H9 (cell line): ENCODE measurements at regions not wholly inside any gene's neighbourhood (a gene's known extent, or its start where the extent isn't known, plus 50 kb on each side); places are given as distances from the start of the nearest gene placed in this dataset.

Source experiments
- DNase-seq: peaks from one replicate; pipeline ENCODE4 v3.0.0-alpha.2; 2017
- H2AFZ ChIP-seq: one replicate; pipeline ENCODE4 v1.6.1; 2013; ENCODE audit warnings: mild to moderate bottlenecking, low read length, control low read depth, moderate library complexity
- H2AK5ac ChIP-seq: 2 replicates; pipeline ENCODE4 v1.6.1; 2013; ENCODE audit warnings: low read length, control low read depth, mixed read lengths; ENCODE audit not compliant: insufficient read length
- H2BK120ac ChIP-seq: one replicate; pipeline ENCODE4 v1.6.1; 2013; ENCODE audit warnings: low read depth, mild to moderate bottlenecking, low read length, control low read depth, inconsistent platforms; ENCODE audit not compliant: poor library complexity, severe bottlenecking
- H2BK12ac ChIP-seq: 2 replicates; pipeline ENCODE4 v1.6.1; 2013; ENCODE audit warnings: low read length, control low read depth, mixed read lengths, low read depth; ENCODE audit not compliant: insufficient read length
- H2BK15ac ChIP-seq: 2 replicates; pipeline ENCODE4 v1.6.1; 2013; ENCODE audit warnings: low read depth, low read length, control low read depth
- H2BK20ac ChIP-seq: one replicate; pipeline ENCODE4 v1.6.1; 2013; ENCODE audit warnings: low read depth, mild to moderate bottlenecking, low read length, control low read depth, inconsistent platforms; ENCODE audit not compliant: poor library complexity, severe bottlenecking
- H2BK5ac ChIP-seq: 2 replicates; pipeline ENCODE4 v1.6.1; 2013; ENCODE audit warnings: low read length, control low read depth, mixed read lengths; ENCODE audit not compliant: insufficient read length
- H3K14ac ChIP-seq: 2 replicates; pipeline ENCODE4 v1.6.1; 2013; ENCODE audit warnings: low read length, control low read depth; ENCODE audit not compliant: insufficient read depth
- H3K18ac ChIP-seq: 2 replicates; pipeline ENCODE4 v1.6.1; 2013; ENCODE audit warnings: low read depth, mild to moderate bottlenecking, mixed read lengths, low read length, control low read depth; ENCODE audit not compliant: insufficient read length
- H3K23ac ChIP-seq: 2 replicates; pipeline ENCODE4 v1.6.1; 2013; ENCODE audit warnings: low read length, control low read depth, mixed read lengths, low read depth; ENCODE audit not compliant: insufficient read length
- H3K23me2 ChIP-seq: 2 replicates; pipeline ENCODE4 v1.6.1; 2013; ENCODE audit warnings: low read depth, mild to moderate bottlenecking, mixed read lengths, low read length, control low read depth; ENCODE audit not compliant: insufficient read length, poor library complexity, severe bottlenecking
- H3K27ac ChIP-seq: 2 replicates; pipeline ENCODE4 v1.5.1; 2013; ENCODE audit warnings: low read length, control low read depth, mixed read lengths, low read depth; ENCODE audit not compliant: insufficient read length
- H3K27me3 ChIP-seq: 2 replicates; pipeline ENCODE4 v1.6.1; 2013; ENCODE audit warnings: low read length, control low read depth, inconsistent platforms; ENCODE audit not compliant: insufficient read depth
- H3K4ac ChIP-seq: 2 replicates; pipeline ENCODE4 v1.6.1; 2013; ENCODE audit warnings: low read depth, mild to moderate bottlenecking, control low read depth, inconsistent platforms, low read length, moderate library complexity
- H3K4me1 ChIP-seq: 2 replicates; pipeline ENCODE4 v1.6.1; 2013; ENCODE audit warnings: low read length, control low read depth, inconsistent platforms; ENCODE audit not compliant: insufficient read depth
- H3K4me2 ChIP-seq: 2 replicates; pipeline ENCODE4 v1.6.1; 2013; ENCODE audit warnings: low read length, control low read depth, mixed read lengths; ENCODE audit not compliant: insufficient read length, insufficient read depth
- H3K56ac ChIP-seq: 2 replicates; pipeline ENCODE4 v1.6.1; 2013; ENCODE audit warnings: low read depth, mild to moderate bottlenecking, mixed read lengths, low read length, control low read depth; ENCODE audit not compliant: insufficient read length
- H3K79me1 ChIP-seq: 2 replicates; pipeline ENCODE4 v1.6.1; 2013; ENCODE audit warnings: low read depth, mild to moderate bottlenecking, moderate library complexity, low read length, control low read depth, inconsistent platforms; ENCODE audit not compliant: insufficient read depth, poor library complexity, severe bottlenecking
- H3K79me2 ChIP-seq: 2 replicates; pipeline ENCODE4 v1.6.1; 2013; ENCODE audit warnings: low read length, control low read depth, inconsistent platforms; ENCODE audit not compliant: insufficient read depth
- H3K9ac ChIP-seq: 2 replicates; pipeline ENCODE4 v1.6.1; 2013; ENCODE audit warnings: low read length, control low read depth, mixed read lengths; ENCODE audit not compliant: insufficient read length; ENCODE audit errors: extremely low read depth
- H3K9me3 ChIP-seq: one replicate; pipeline ENCODE4 v1.6.1; 2013; ENCODE audit warnings: low read depth, low read length, inconsistent platforms; ENCODE audit not compliant: control insufficient read depth
- H3T11ph ChIP-seq: one replicate; pipeline ENCODE4 v1.6.1; 2013; ENCODE audit warnings: mild to moderate bottlenecking, low read length, control low read depth, inconsistent platforms
- H4K20me1 ChIP-seq: one replicate; pipeline ENCODE4 v1.6.1; 2013; ENCODE audit not compliant: control insufficient read depth, insufficient read length, insufficient read depth
- H4K5ac ChIP-seq: 2 replicates; pipeline ENCODE4 v1.6.1; 2013; ENCODE audit warnings: low read depth, mild to moderate bottlenecking, mixed read lengths, low read length, control low read depth; ENCODE audit not compliant: insufficient read length
- H4K8ac ChIP-seq: replicated peaks from 2 replicates; pipeline ENCODE4 v1.6.1; 2013; ENCODE audit warnings: low read length, control low read depth, mixed read lengths, low read depth; ENCODE audit not compliant: insufficient read length
- H4K91ac ChIP-seq: 2 replicates; pipeline ENCODE4 v1.6.1; 2013; ENCODE audit warnings: low read depth, mild to moderate bottlenecking, moderate library complexity, mixed read lengths, low read length, control low read depth; ENCODE audit not compliant: insufficient read length
- H3K27ac Mint-ChIP-seq, 3 experiments: 2 replicates in 2 of 3; 3 replicates in 1 of 3; pipeline ENCODE4 v1.8.0; 2020 to 2021; ENCODE audit warnings: mixed read lengths in 3 of 3, mild to moderate bottlenecking in 1 of 3, moderate library complexity in 1 of 3
- H3K27me3 Mint-ChIP-seq: 2 replicates; pipeline ENCODE4 v1.8.0; 2021; ENCODE audit warnings: low read depth, mild to moderate bottlenecking, moderate library complexity, mixed read lengths
- H3K36me3 Mint-ChIP-seq, 3 experiments: 2 replicates in 2 of 3; 3 replicates in 1 of 3; pipeline ENCODE4 v1.8.0; 2020 to 2021; ENCODE audit warnings: low read depth in 3 of 3, mixed read lengths in 3 of 3; ENCODE audit not compliant: insufficient read depth in 1 of 3
- H3K4me1 Mint-ChIP-seq, 2 experiments: 2 replicates each; pipeline ENCODE4 v1.8.0; 2020; ENCODE audit warnings: mixed read lengths in 2 of 2
- H3K4me3 Mint-ChIP-seq, 2 experiments: 2 replicates in 1 of 2; 3 replicates in 1 of 2; pipeline ENCODE4 v1.8.0; 2020 to 2021; ENCODE audit warnings: mild to moderate bottlenecking in 2 of 2, mixed read lengths in 2 of 2, moderate library complexity in 1 of 2
- H3K9me3 Mint-ChIP-seq, 2 experiments: 2 replicates in 1 of 2; 3 replicates in 1 of 2; pipeline ENCODE4 v1.8.0; 2020; ENCODE audit warnings: mild to moderate bottlenecking in 2 of 2, mixed read lengths in 2 of 2, moderate library complexity in 1 of 2
- CTCF ChIP-seq: fragments of 200-600 bp; sonication (generic); conservative IDR thresholded peaks from 3 replicates; pipeline ENCODE4 v1.8.0; 2021; ENCODE audit warnings: antibody characterized with exemption, mild to moderate bottlenecking
- WGBS: extraction: QIAGEN DNeasy Blood & Tissue Kit; methylation state at CpG from one replicate; pipeline ENCODE4 v1.1.7; 2013; ENCODE audit warnings: missing lambda C conversion rate, low lambda C conversion rate, mixed read lengths; ENCODE audit not compliant: insufficient read length; ENCODE audit errors: extremely low coverage; 5-methylcytosine and 5-hydroxymethylcytosine counted together

GRCh38 chr7:24216576-24217125 lies 67.3 kb upstream of the NPY start:
- no peaks in the 10 kb centered on the region for H4K20me1 ChIP-seq
- no peak overlapping the region for H2BK12ac ChIP-seq
- no peak overlapping the region for H4K8ac ChIP-seq
- no peak overlapping the region for H2BK15ac ChIP-seq
- H3K27ac ChIP-seq, result no peak overlapping the region
- no peaks in the 10 kb centered on the region for H3K4me1 ChIP-seq
- WGBS, result no CpG with 5 or more reads among the region's 2 CpGs
- H3K4me2 ChIP-seq, result no peak overlapping the region
- H3K9ac ChIP-seq, result no peak overlapping the region
- H2AK5ac ChIP-seq, result no peak overlapping the region
- H3K27me3 Mint-ChIP-seq, result no peaks in the 10 kb centered on the region; the same call in 1 of the 2 replicates
- H3K18ac ChIP-seq, result no peak overlapping the region
- TF ChIP-seq CTCF, result no peak
- no peak overlapping the region for H3K4ac ChIP-seq
- H4K91ac ChIP-seq, result no peak overlapping the region
- H3K4me3 Mint-ChIP-seq, result no peak overlapping the region
- no peaks in the 10 kb centered on the region for H3K27me3 ChIP-seq
- no peak overlapping the region for H3T11ph ChIP-seq
- H2AFZ ChIP-seq, result no peak overlapping the region
- H3K14ac ChIP-seq, result 0 out of 2 replicates have a peak overlapping the region, but pooled peaks have one; percentile 59
- H2BK20ac ChIP-seq, result no peak overlapping the region
- peaks cover 0 to 4% (median 0%) of the 10 kb centered on the region in 3 experiments; a peak in 1 of 7 replicates for H3K36me3 Mint-ChIP-seq
- no peaks in the 10 kb centered on the region for H3K9me3 ChIP-seq
- no peak overlapping the region for H3K56ac ChIP-seq
- no peaks in the 10 kb centered on the region for H3K23me2 ChIP-seq
- no peak overlapping the region for H4K5ac ChIP-seq
- no peak for DNase-seq
- no peaks in the 10 kb centered on the region for H3K9me3 Mint-ChIP-seq
- no peak overlapping the region for H2BK5ac ChIP-seq
- no peaks in the 10 kb centered on the region for H3K79me1 ChIP-seq
- no peaks in the 10 kb centered on the region for H3K79me2 ChIP-seq
- no peak overlapping the region for H3K23ac ChIP-seq
- no peak overlapping the region for H2BK120ac ChIP-seq
- peaks cover 6 to 8% of the 10 kb centered on the region in 2 experiments for H3K4me1 Mint-ChIP-seq
- H3K27ac Mint-ChIP-seq, result peak overlapping the region in 1 of 3 experiments; percentile 31; a peak in 1 of 7 replicates
